Cardiac muscle cell (in vitro differentiated cells and primary cell): ENCODE measurements at regions not wholly inside any gene's neighbourhood (a gene's known extent, or its start where the extent isn't known, plus 50 kb on each side); places are given as distances from the start of the nearest gene placed in this dataset.
A peak's percentile ranks its signal among the peaks of the same experiment; 100 is the strongest.

ENCODE experiments used
- DNase-seq, 2 donors: peaks; one replicate each; pipeline versions ENCODE4 v3.0.0 to v3.0.0-alpha.2; 2010 to 2017; ENCODE audit warnings: low read depth in 1 of 2, low spot score in 1 of 2
- H3K27ac ChIP-seq: fragments of 200-600 bp; sonication (generic); 2 replicates; pipeline ENCODE4 v1.5.1; 2016
- H3K27me3 ChIP-seq: fragments of 200-600 bp; sonication (generic); 2 replicates; pipeline ENCODE4 v1.6.0; 2016; ENCODE audit warnings: control low read depth
- H3K36me3 ChIP-seq: fragments of 200-600 bp; sonication (generic); 2 replicates; pipeline ENCODE4 v1.5.1; 2016; ENCODE audit warnings: control low read depth
- H3K4me1 ChIP-seq: fragments of 200-600 bp; sonication (generic); 2 replicates; pipeline ENCODE4 v1.8.1; 2017; ENCODE audit warnings: low read depth, mild to moderate bottlenecking, mixed run types
- H3K4me3 ChIP-seq: fragments of 200-600 bp; sonication (generic); 2 replicates; pipeline ENCODE4 v1.5.1; 2016; ENCODE audit warnings: mild to moderate bottlenecking
- H3K9me3 ChIP-seq: fragments of 200-600 bp; sonication (generic); 2 replicates; pipeline ENCODE4 v1.5.1; 2017; ENCODE audit warnings: low read depth, mild to moderate bottlenecking, control low read depth
- CTCF ChIP-seq: IDR thresholded peaks from 2 replicates; pipeline ENCODE4 v1.5.1; 2012; ENCODE audit warnings: low read depth, mild to moderate bottlenecking, low read length

GRCh38 chr15:57777003-57777402 lies 70.5 kb downstream of the POLR2M start:
- H3K4me3 ChIP-seq, result no peak overlapping the region
- no peaks in the 10 kb centered on the region for H3K36me3 ChIP-seq
- no peak for TF ChIP-seq CTCF
- H3K27ac ChIP-seq, result no peak overlapping the region
- H3K27me3 ChIP-seq, result no peaks in the 10 kb centered on the region
- no peaks in the 10 kb centered on the region for H3K4me1 ChIP-seq
- H3K9me3 ChIP-seq, result no peaks in the 10 kb centered on the region
- DNase-seq, result no peak

- no peaks in the 10 kb centered on the region for H3K9me3 ChIP-seq
- H3K27me3 ChIP-seq, result no peaks in the 10 kb centered on the region
- H3K36me3 ChIP-seq, result no peaks in the 10 kb centered on the region
- no peaks in the 10 kb centered on the region for H3K4me1 ChIP-seq
- H3K4me3 ChIP-seq, result no peak overlapping the region
- no peak for DNase-seq
- no peak overlapping the region for H3K27ac ChIP-seq
- TF ChIP-seq CTCF, result no peak
These were observed 74.0 kb downstream of the POLR2M start for GRCh38 chr15:57780471-57780870.

- Histone ChIP-seq H3K27ac (no peak overlapping the region), H3K27me3 (no peaks in the 10 kb centered on the region), H3K4me1 (no peaks in the 10 kb centered on the region), H3K9me3 (no peaks in the 10 kb centered on the region), H3K36me3 (no peaks in the 10 kb centered on the region), H3K4me3 (no peak overlapping the region)
- DNase-seq, result no peak
- no peak for TF ChIP-seq CTCF
These were observed 76.2 kb downstream of the POLR2M start for GRCh38 chr15:57782731-57783130.

- Histone ChIP-seq H3K9me3 (no peaks in the 10 kb centered on the region), H3K36me3 (no peaks in the 10 kb centered on the region), H3K4me3 (no peak overlapping the region), H3K27me3 (no peaks in the 10 kb centered on the region), H3K4me1 (no peaks in the 10 kb centered on the region), H3K27ac (no peak overlapping the region)
- DNase-seq, result peak in 1 of 2 donors; percentile 62
- TF ChIP-seq CTCF, result no peak
These were observed 77.6 kb downstream of the POLR2M start for GRCh38 chr15:57784081-57784511.

- H3K4me1 ChIP-seq, result no peaks in the 10 kb centered on the region
- no peak overlapping the region for H3K27ac ChIP-seq
- no peaks in the 10 kb centered on the region for H3K27me3 ChIP-seq
- no peak for TF ChIP-seq CTCF
- no peaks in the 10 kb centered on the region for H3K9me3 ChIP-seq
- no peak overlapping the region for H3K4me3 ChIP-seq
- DNase-seq, result no peak
- H3K36me3 ChIP-seq, result no peaks in the 10 kb centered on the region
These were observed 78.5 kb downstream of the POLR2M start for GRCh38 chr15:57785039-57785438.

- TF ChIP-seq CTCF, result no peak
- Histone ChIP-seq H3K27me3 (no peaks in the 10 kb centered on the region), H3K27ac (no peak overlapping the region), H3K9me3 (no peaks in the 10 kb centered on the region), H3K4me3 (no peak overlapping the region), H3K36me3 (no peaks in the 10 kb centered on the region), H3K4me1 (no peaks in the 10 kb centered on the region)
- no peak for DNase-seq
These were observed 79.4 kb downstream of the POLR2M start for GRCh38 chr15:57785959-57786358.
